GM12878 (cell line): ENCODE measurements at regions not wholly inside any gene's neighbourhood (a gene's known extent, or its start where the extent isn't known, plus 50 kb on each side); places are given as distances from the start of the nearest gene placed in this dataset.

ENCODE experiments used
- ATAC-seq: fragments of 200-7000 bp; cut with Tn5 transposase; 3 replicates; pipeline ENCODE4 v1.9.1; 2020; ENCODE audit warnings: mild to moderate bottlenecking, moderate library complexity
- BruUV-seq: library from RNA; stranded (reverse); fragments of 400-500 nt; replicated peaks from 2 replicates; lab custom pipeline; 2021; lab: Mats Ljungman, UMichigan
- CTCF ChIA-PET: fragments of 300-600 bp; sonication (Branson Sonifier 250); formaldehyde crosslinking; extraction: SDS; loops from one replicate; lab custom pipeline; 2021; ENCODE audit warnings: inconsistent platforms; lab: Yijun Ruan, JAX
- POLR2A ChIA-PET: fragments of 350-600 bp; formaldehyde crosslinking; extraction: SDS; loops from one replicate; lab custom pipeline; 2021; ENCODE audit warnings: inconsistent platforms; lab: Charles Lee
- RAD21 ChIA-PET: fragments of 300-600 bp; sonication (Branson Sonifier 250); formaldehyde crosslinking; loops from one replicate; lab custom pipeline; 2023; ENCODE audit warnings: antibody characterized with exemption; ENCODE audit not compliant: unreplicated experiment; lab: Charles Lee
- SMC1A ChIA-PET: fragments of 300-600 bp; sonication (Branson Sonifier 250); formaldehyde crosslinking; loops from one replicate; lab custom pipeline; 2023; ENCODE audit not compliant: unreplicated experiment, uncharacterized antibody; lab: Charles Lee
- DNase-seq: peaks from one replicate; pipeline ENCODE4 v3.0.0-alpha.2; 2011; ENCODE audit warnings: low read depth, low spot score
- FAIRE-seq: peaks from 3 replicates; lab custom pipeline; 2011; peaks lifted over from hg19 to GRCh38; lab: Jason Lieb, UNC
- H2AFZ ChIP-seq: 2 replicates; pipeline ENCODE4 v1.6.0; 2011; ENCODE audit warnings: low read depth, low read length, control low read depth; ENCODE audit not compliant: control insufficient read depth
- H3K27ac ChIP-seq: 2 replicates; pipeline ENCODE4 v1.5.1; 2011; ENCODE audit warnings: control low read depth; ENCODE audit not compliant: control insufficient read depth, insufficient read depth
- H3K27me3 ChIP-seq, 2 experiments: replicated peaks in 1 of 2; 2 replicates each; pipeline versions ENCODE4 v1.6.0 to v1.6.1; 2011; ENCODE audit warnings: low read length in 1 of 2; ENCODE audit not compliant: control insufficient read depth in 2 of 2, insufficient read depth in 2 of 2
- H3K36me3 ChIP-seq, 2 experiments: 2 replicates each; pipeline ENCODE4 v1.5.1; 2011; ENCODE audit warnings: low read length in 1 of 2; ENCODE audit not compliant: control insufficient read depth in 2 of 2, insufficient read depth in 2 of 2
- H3K4me1 ChIP-seq: 2 replicates; pipeline ENCODE4 v1.6.1; 2011; ENCODE audit warnings: mild to moderate bottlenecking, low read length, moderate library complexity, mixed read lengths; ENCODE audit not compliant: control insufficient read depth, insufficient read depth
- H3K4me2 ChIP-seq: 2 replicates; pipeline ENCODE4 v1.6.0; 2011; ENCODE audit warnings: control low read depth; ENCODE audit not compliant: control insufficient read depth, insufficient read depth
- H3K4me3 ChIP-seq: fragments of 200-600 bp; sonication (generic); 2 replicates; pipeline ENCODE4 v1.5.1; 2016
- H3K79me2 ChIP-seq: 2 replicates; pipeline ENCODE4 v1.6.0; 2011; ENCODE audit warnings: low read length; ENCODE audit not compliant: control insufficient read depth, insufficient read depth
- H3K9ac ChIP-seq: 2 replicates; pipeline ENCODE4 v1.8.0; 2011; ENCODE audit warnings: low read length, control low read depth, mixed read lengths; ENCODE audit not compliant: control insufficient read depth, insufficient read depth
- H3K9me3 ChIP-seq: replicated peaks from 3 replicates; pipeline ENCODE4 v1.5.1; 2011; ENCODE audit warnings: mild to moderate bottlenecking, low read length; ENCODE audit not compliant: control insufficient read depth, insufficient read depth
- H4K20me1 ChIP-seq: 2 replicates; pipeline ENCODE4 v1.6.0; 2011; ENCODE audit not compliant: control insufficient read depth, insufficient read depth
- ATF7 ChIP-seq: fragments of 450-650 bp; IDR thresholded peaks from 2 replicates; pipeline ENCODE4 v1.6.1; 2016; ENCODE audit warnings: low read depth, mild to moderate bottlenecking
- BMI1 ChIP-seq: fragments of 450-650 bp; IDR thresholded peaks from 2 replicates; pipeline ENCODE4 v1.6.1; 2016; ENCODE audit warnings: mild to moderate bottlenecking, moderate library complexity, borderline replicate concordance
- CHD1 ChIP-seq: IDR thresholded peaks from 2 replicates; pipeline ENCODE4 v1.6.1; 2012; ENCODE audit warnings: low read depth, low read length, improper control_type of control experiment
- CHD4 ChIP-seq: fragments of 200-600 bp; sonication (generic); IDR thresholded peaks from 2 replicates; pipeline ENCODE4 v1.6.1; 2016; ENCODE audit warnings: mild to moderate bottlenecking
- CUX1 ChIP-seq: IDR thresholded peaks from 2 replicates; pipeline ENCODE4 v1.6.1; 2012; ENCODE audit warnings: improper control_type of control experiment, low read depth, low read length; ENCODE audit not compliant: insufficient replicate concordance
- EGR1 ChIP-seq, 2 experiments: IDR thresholded peaks; 1 replicate in 1 of 2; 2 replicates in 1 of 2; pipeline ENCODE4 v1.6.1; 2011 to 2012; ENCODE audit warnings: low read depth in 2 of 2, low read length in 2 of 2, borderline replicate concordance in 1 of 2, mild to moderate bottlenecking in 1 of 2, moderate library complexity in 1 of 2
- EP300 ChIP-seq, 2 experiments: fragments of 150-350 bp in 1 of 2; IDR thresholded peaks; 2 replicates each; pipeline ENCODE4 v1.6.1; 2011 to 2012; ENCODE audit warnings: low read depth in 2 of 2, low read length in 2 of 2, borderline replicate concordance in 1 of 2, improper control_type of control experiment in 1 of 2, inconsistent platforms in 1 of 2; ENCODE audit not compliant: control insufficient read depth in 1 of 2
- MEF2A ChIP-seq: IDR thresholded peaks from 2 replicates; pipeline ENCODE4 v1.6.1; 2011; ENCODE audit warnings: low read depth, mild to moderate bottlenecking, low read length, moderate library complexity; ENCODE audit not compliant: insufficient read depth
- MLLT1 ChIP-seq: fragments of 450-650 bp; IDR thresholded peaks from 2 replicates; pipeline ENCODE4 v1.6.1; 2016; ENCODE audit warnings: mild to moderate bottlenecking
- MTA3 ChIP-seq: IDR thresholded peaks from 2 replicates; pipeline ENCODE4 v1.6.1; 2012; ENCODE audit warnings: low read length, inconsistent platforms, borderline replicate concordance
- PAX8 ChIP-seq: fragments of 450-650 bp; IDR thresholded peaks from 2 replicates; pipeline ENCODE4 v1.6.1; 2017; ENCODE audit warnings: mild to moderate bottlenecking, moderate library complexity
- PML ChIP-seq: IDR thresholded peaks from 2 replicates; pipeline ENCODE4 v1.6.1; 2012; ENCODE audit warnings: low read length, inconsistent platforms
- POLR2AphosphoS5 ChIP-seq: IDR thresholded peaks from 2 replicates; pipeline ENCODE4 v1.6.1; 2011; ENCODE audit warnings: mild to moderate bottlenecking, low read length, inconsistent platforms
- RAD51 ChIP-seq: fragments of 450-650 bp; IDR thresholded peaks from 2 replicates; pipeline ENCODE4 v1.6.1; 2016; ENCODE audit warnings: moderate library complexity, mild to moderate bottlenecking, inconsistent platforms
- REST ChIP-seq: IDR thresholded peaks from 2 replicates; pipeline ENCODE4 v1.6.1; 2012; ENCODE audit warnings: mild to moderate bottlenecking, low read depth, low read length
- ZNF274 ChIP-seq: IDR thresholded peaks from one replicate; pipeline ENCODE4 v1.8.0; 2011; ENCODE audit not compliant: insufficient read length, insufficient read depth
- WGBS: methylation state at CpG from one replicate; pipeline ENCODE4 v1.1.6; 2016; ENCODE audit warnings: low lambda C conversion rate; ENCODE audit not compliant: insufficient replicate concordance, insufficient coverage; ENCODE audit errors: missing lambda C conversion rate; 5-methylcytosine and 5-hydroxymethylcytosine counted together
- in situ Hi-C: fragments of 300-500 bp; cut with MboI; formaldehyde crosslinking; loops from 9 replicates; pipeline ENCODE4 v1.14.3; 2018; ENCODE audit warnings: mixed read lengths
- intact Hi-C: fragments of 100-400 bp; cut with micrococcal nuclease; formaldehyde crosslinking; loops from one replicate; pipeline ENCODE4 v1.14.2; 2022; ENCODE audit not compliant: unreplicated experiment

GRCh38 chr18:43757273-43757672 lies 480.0 kb upstream of the SYT4 start:
- Histone ChIP-seq H3K27ac (no peak overlapping the region), H3K4me3 (no peak overlapping the region), H3K36me3 (no peaks in the 10 kb centered on the region), H3K4me1 (no peaks in the 10 kb centered on the region), H3K4me2 (no peak overlapping the region), H3K79me2 (no peaks in the 10 kb centered on the region), H4K20me1 (no peaks in the 10 kb centered on the region), H3K9ac (no peak overlapping the region), H3K27me3 (no peaks in the 10 kb centered on the region), H3K9me3 (no peaks in the 10 kb centered on the region), H2AFZ (no peak overlapping the region)
- intact Hi-C loops, result no loop called here
- no peak for FAIRE-seq
- ATAC-seq, result no peak
- in situ Hi-C loops, result no loop called here
- BruUV-seq, result no TSS peak
- 0% methylated on average over 1 of the region's 1 CpG for WGBS
- ChIA-PET SMC1A (interaction anchor here (1.8 kb wide), 1 partner anchor 10 kb away, joined by 4 read pairs; no protein-coding TSS in a partner anchor), RAD21 (no interaction called here), POLR2A (no interaction called here), CTCF (no interaction called here)
- no peak for DNase-seq
- TF ChIP-seq CHD1 (no peak), REST (no peak), BMI1 (no peak), ATF7 (no peak), PML (no peak), PAX8 (no peak), EP300 (IDR thresholded peaks at IDR 0.05; ENCODE audit: borderline replicate concordance in 1 of 2, control insufficient read depth in 1 of 2, low read depth in 2 of 2, low read length in 2 of 2) (no peak), ZNF274 (no peak), CHD4 (no peak), MLLT1 (no peak), MTA3 (no peak), CUX1 (no peak), POLR2AphosphoS5 (no peak), RAD51 (no peak), EGR1 (IDR thresholded peaks at IDR 0.05; ENCODE audit: borderline replicate concordance in 1 of 2, low read depth in 2 of 2, low read length in 2 of 2) (no peak), MEF2A (no peak)
